Thoracic aorta (tissue), 2 donors: ENCODE measurements at regions not wholly inside any gene's neighbourhood (a gene's known extent, or its start where the extent isn't known, plus 50 kb on each side); places are given as distances from the start of the nearest gene placed in this dataset.

Source experiments
- ATAC-seq: fragments of 150-250 bp; one replicate; pipeline ENCODE4 v1.8.0; 2017; ENCODE audit warnings: low read depth; ENCODE audit not compliant: insufficient number of reproducible peaks, low FRiP score
- DNase-seq: peaks from one replicate; pipeline ENCODE4 v3.0.0-alpha.2; 2020; ENCODE audit warnings: low spot score
- H3K27ac ChIP-seq, 2 donors: fragments of 200-600 bp; sonication (generic); 1 replicate in 1 of 2; 2 replicates in 1 of 2; pipeline ENCODE4 v1.5.1; 2016; ENCODE audit warnings: mild to moderate bottlenecking in 2 of 2, moderate library complexity in 2 of 2
- H3K27me3 ChIP-seq: fragments of 200-600 bp; sonication (generic); replicated peaks from 2 replicates; pipeline ENCODE4 v1.6.0; 2016; ENCODE audit warnings: mild to moderate bottlenecking; ENCODE audit not compliant: insufficient read depth
- H3K36me3 ChIP-seq: fragments of 200-600 bp; sonication (generic); one replicate; pipeline ENCODE4 v1.5.1; 2016
- H3K4me1 ChIP-seq, 2 donors: fragments of 200-600 bp; sonication (generic); 1 replicate in 1 of 2; 2 replicates in 1 of 2; pipeline versions ENCODE4 v1.5.1 to v1.6.0; 2016; ENCODE audit warnings: low read depth in 2 of 2, mild to moderate bottlenecking in 1 of 2; ENCODE audit not compliant: control insufficient read depth in 1 of 2
- H3K4me3 ChIP-seq: fragments of 200-600 bp; sonication (generic); 2 replicates; pipeline ENCODE4 v1.5.1; 2016; ENCODE audit warnings: mild to moderate bottlenecking
- H3K9me3 ChIP-seq: fragments of 200-600 bp; sonication (generic); 2 replicates; pipeline ENCODE4 v1.5.1; 2016
- TF ChIP-seq, protein P1 (sequence below): fragments of 200-600 bp; sonication (generic); IDR thresholded peaks from one replicate; pipeline ENCODE4 v1.5.1; 2019; ENCODE audit warnings: antibody characterized with exemption

DNA sequence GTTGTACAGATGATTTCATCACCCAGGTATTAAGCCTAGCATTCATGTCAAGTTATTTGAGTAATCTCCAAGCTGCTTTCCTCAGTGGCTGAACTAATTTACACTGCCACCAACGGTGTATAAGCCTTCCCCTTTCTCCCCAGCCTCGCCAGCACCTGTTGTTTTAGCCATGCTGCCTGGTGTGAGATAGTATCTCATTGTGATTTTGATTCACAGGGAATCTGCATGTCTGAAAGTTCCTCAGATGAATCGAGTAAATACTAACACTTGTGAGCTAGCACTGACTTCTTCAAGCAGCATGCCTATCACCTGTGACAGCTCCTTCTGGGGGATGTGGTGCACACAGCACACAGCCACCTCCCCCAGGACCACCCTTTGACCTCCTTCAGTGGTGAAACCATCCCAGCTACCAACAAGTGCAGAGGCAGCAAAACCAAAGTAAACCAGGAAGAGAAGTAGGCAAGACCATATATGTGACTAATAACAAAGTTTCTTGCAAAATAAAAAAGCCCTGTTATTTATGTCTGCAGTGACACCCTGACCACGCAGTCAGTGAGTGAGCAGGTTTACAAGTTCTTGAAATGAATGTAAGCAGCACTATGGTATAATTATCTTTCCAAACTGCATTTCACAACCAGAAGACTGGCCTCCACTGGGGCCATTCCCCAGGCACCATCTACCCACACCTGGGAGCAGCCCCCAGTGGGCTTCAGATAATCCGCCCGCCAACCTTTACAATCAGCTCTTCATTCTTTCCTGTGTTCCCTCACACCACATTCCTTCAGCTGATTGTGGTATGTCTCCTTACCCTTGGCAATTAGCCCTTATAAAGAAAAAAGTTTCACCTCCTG, 173.8 kb downstream of the ETS2 start:
- no peak overlapping the region for H3K27ac ChIP-seq
- DNase-seq, result no peak
- TF ChIP-seq, protein P1, sequence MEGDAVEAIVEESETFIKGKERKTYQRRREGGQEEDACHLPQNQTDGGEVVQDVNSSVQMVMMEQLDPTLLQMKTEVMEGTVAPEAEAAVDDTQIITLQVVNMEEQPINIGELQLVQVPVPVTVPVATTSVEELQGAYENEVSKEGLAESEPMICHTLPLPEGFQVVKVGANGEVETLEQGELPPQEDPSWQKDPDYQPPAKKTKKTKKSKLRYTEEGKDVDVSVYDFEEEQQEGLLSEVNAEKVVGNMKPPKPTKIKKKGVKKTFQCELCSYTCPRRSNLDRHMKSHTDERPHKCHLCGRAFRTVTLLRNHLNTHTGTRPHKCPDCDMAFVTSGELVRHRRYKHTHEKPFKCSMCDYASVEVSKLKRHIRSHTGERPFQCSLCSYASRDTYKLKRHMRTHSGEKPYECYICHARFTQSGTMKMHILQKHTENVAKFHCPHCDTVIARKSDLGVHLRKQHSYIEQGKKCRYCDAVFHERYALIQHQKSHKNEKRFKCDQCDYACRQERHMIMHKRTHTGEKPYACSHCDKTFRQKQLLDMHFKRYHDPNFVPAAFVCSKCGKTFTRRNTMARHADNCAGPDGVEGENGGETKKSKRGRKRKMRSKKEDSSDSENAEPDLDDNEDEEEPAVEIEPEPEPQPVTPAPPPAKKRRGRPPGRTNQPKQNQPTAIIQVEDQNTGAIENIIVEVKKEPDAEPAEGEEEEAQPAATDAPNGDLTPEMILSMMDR, result no peak
- H3K9me3 ChIP-seq, result no peaks in the 10 kb centered on the region
- peaks cover 0 to 6% of the 10 kb centered on the region in 2 donors for H3K4me1 ChIP-seq
- H3K27me3 ChIP-seq, result no peaks in the 10 kb centered on the region
- no peak overlapping the region for H3K4me3 ChIP-seq
- H3K36me3 ChIP-seq, result no peaks in the 10 kb centered on the region
- no peak for ATAC-seq

DNA sequence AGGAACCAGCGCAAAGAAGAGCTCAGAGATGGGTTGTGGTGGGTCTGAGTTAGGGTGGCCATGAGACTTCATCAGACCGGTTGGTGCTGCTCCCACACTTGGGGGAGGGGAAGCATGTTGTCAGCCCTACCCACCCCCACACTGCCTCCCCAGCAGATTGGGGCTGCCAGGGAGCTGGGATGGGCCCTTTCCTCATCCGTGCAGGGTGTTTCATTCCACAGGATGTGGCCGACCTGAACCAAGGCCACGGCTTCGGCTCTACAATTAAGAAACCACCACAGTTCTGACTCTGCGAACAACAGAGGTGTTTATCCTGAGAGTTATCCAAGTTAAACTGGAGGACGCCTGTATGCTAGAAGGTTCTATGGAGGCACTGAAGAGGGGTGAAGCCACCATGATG, 171.2 kb downstream of the ETS2 start:
- Histone ChIP-seq H3K9me3 (no peaks in the 10 kb centered on the region), H3K36me3 (no peaks in the 10 kb centered on the region), H3K4me3 (no peak overlapping the region), H3K27ac (no peak overlapping the region), H3K4me1 (no peaks in the 10 kb centered on the region), H3K27me3 (no peaks in the 10 kb centered on the region)
- ATAC-seq (no peak), DNase-seq (no peak)
- TF ChIP-seq, protein P1, result no peak

DNA sequence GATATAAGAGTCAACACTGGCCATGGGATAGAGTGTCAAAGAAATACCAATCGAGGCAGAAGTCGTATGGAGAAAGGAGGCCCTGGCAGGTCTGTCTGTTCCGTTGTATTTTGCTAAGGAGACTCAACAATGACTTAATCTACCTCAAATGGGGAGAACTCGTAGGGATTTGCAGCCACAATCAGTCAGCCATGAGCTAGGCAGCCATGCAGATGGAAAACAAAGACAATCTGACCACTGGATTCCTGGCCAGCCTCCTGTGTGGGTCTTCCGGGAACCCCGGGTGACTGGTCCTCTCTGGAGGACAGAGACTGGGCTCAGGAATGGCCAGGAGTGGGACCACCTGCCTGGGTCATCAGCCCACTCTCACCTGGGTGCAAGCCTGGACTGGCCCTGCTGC, 167.8 kb downstream of the ETS2 start:
- TF ChIP-seq, protein P1, result no peak
- no peak for DNase-seq
- no peaks in the 10 kb centered on the region for H3K27me3 ChIP-seq
- H3K4me3 ChIP-seq, result no peak overlapping the region
- no peak overlapping the region for H3K27ac ChIP-seq
- no peaks in the 10 kb centered on the region for H3K9me3 ChIP-seq
- no peaks in the 10 kb centered on the region for H3K36me3 ChIP-seq
- ATAC-seq, result no peak
- no peaks in the 10 kb centered on the region for H3K4me1 ChIP-seq

DNA sequence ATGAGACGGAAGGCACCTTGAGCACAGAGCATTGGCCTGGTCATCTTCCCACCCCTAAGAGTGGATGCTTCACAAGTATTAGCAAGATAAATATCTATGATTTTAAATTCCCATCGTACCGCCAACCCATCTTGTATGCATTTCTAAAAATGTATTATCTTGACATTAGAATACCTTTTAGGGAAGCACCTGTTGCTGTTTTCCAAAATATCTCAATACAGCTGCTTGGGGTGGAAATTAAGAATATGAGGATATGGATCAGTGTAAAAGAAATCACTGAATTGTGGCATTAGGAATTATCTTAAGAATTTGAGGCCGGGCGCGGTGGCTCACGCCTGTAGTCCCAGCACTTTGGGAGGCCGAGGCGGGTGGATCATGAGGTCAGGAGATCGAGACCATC, 166.3 kb downstream of the ETS2 start:
- TF ChIP-seq, protein P1, result no peak

DNA sequence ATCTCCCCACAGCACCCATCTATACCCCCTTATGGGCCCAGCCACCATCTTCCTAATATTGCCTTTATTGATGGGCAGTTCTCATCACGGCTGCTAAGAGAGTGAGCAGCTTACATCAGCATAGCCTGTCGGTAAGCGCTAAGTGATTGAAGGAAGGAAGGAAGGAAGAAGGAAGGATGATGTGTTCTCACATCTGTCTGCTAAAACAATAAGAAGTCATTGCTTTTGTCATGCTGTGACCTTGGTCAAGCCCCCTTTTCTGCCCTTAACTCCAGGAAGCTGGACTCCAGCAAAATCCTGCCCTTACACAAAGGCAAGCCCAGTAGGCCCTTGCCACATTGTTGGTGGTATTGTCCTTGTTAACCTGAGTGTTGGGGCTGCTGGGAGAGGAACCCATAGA, 165.0 kb downstream of the ETS2 start:
- ATAC-seq (no peak), DNase-seq (no peak)
- Histone ChIP-seq H3K27ac (no peak overlapping the region), H3K4me1 (no peaks in the 10 kb centered on the region), H3K36me3 (no peaks in the 10 kb centered on the region), H3K4me3 (no peak overlapping the region), H3K27me3 (no peaks in the 10 kb centered on the region), H3K9me3 (no peaks in the 10 kb centered on the region)
- TF ChIP-seq, protein P1, result no peak

More for the DNA sequence above, 166.3 kb downstream of the ETS2 start:
- H3K27ac ChIP-seq, result no peak overlapping the region
- DNase-seq, result no peak
- no peak overlapping the region for H3K4me3 ChIP-seq
- no peaks in the 10 kb centered on the region for H3K9me3 ChIP-seq
- H3K36me3 ChIP-seq, result no peaks in the 10 kb centered on the region
- no peak for ATAC-seq
- H3K4me1 ChIP-seq, result no peaks in the 10 kb centered on the region
- H3K27me3 ChIP-seq, result no peaks in the 10 kb centered on the region
